SK-N-SH (cell line): ENCODE measurements at regions not wholly inside any gene's neighbourhood (a gene's known extent, or its start where the extent isn't known, plus 50 kb on each side); places are given as distances from the start of the nearest gene placed in this dataset.

ENCODE experiments used
- CTCF ChIA-PET: fragments of 300-600, 350-600 bp; formaldehyde crosslinking; extraction: SDS; loops from one replicate; lab custom pipeline; 2021; lab: Yijun Ruan, JAX
- POLR2A ChIA-PET: fragments of 350-600 bp; sonication (Branson Sonifier 250); formaldehyde crosslinking; extraction: SDS; loops from one replicate; lab custom pipeline; 2020; ENCODE audit warnings: antibody characterized with exemption, inconsistent platforms; lab: Yijun Ruan, JAX
- DNase-seq: peaks from one replicate; pipeline ENCODE4 v3.0.0; 2012
- H2AFZ ChIP-seq: fragments of 200-600 bp; sonication (generic); 2 replicates; pipeline ENCODE4 v1.8.1; 2016; ENCODE audit warnings: antibody characterized with exemption, mild to moderate bottlenecking, low read depth
- H3F3A ChIP-seq: fragments of 200-600 bp; sonication (generic); replicated peaks from 2 replicates; pipeline ENCODE3; 2016; ENCODE audit warnings: antibody characterized with exemption, mild to moderate bottlenecking; ENCODE audit not compliant: insufficient read depth
- H3K27ac ChIP-seq, 2 experiments: fragments of 200-500 bp in 1 of 2; fragments of 200-600 bp in 1 of 2; sonication (Bioruptor generic) in 1 of 2; sonication (generic), shearing (Covaris generic) in 1 of 2; 2 replicates each; pipeline versions ENCODE4 v1.5.1 to v1.6.1; 2014 to 2016; ENCODE audit warnings: low read depth in 2 of 2, inconsistent platforms in 1 of 2, low read length in 1 of 2, mild to moderate bottlenecking in 1 of 2, mixed read lengths in 1 of 2
- H3K27me3 ChIP-seq: fragments of 200-600 bp; sonication (generic), shearing (Covaris generic); 2 replicates; pipeline ENCODE4 v1.6.1; 2016; ENCODE audit warnings: mixed run types; ENCODE audit not compliant: insufficient read depth
- H3K36me3 ChIP-seq, 2 experiments: fragments of 200-500 bp in 1 of 2; fragments of 200-600 bp in 1 of 2; sonication (Bioruptor generic) in 1 of 2; sonication (generic) in 1 of 2; replicated peaks in 1 of 2; 2 replicates each; pipeline versions ENCODE3 to v1.5.1; 2014 to 2016; ENCODE audit warnings: low read length in 1 of 2, mild to moderate bottlenecking in 1 of 2; ENCODE audit not compliant: insufficient read depth in 2 of 2, control insufficient read depth in 1 of 2
- H3K4me1 ChIP-seq, 2 experiments: fragments of 200-500 bp in 1 of 2; fragments of 200-600 bp in 1 of 2; sonication (Bioruptor generic) in 1 of 2; sonication (generic), shearing (Covaris generic) in 1 of 2; 2 replicates each; pipeline versions ENCODE4 v1.5.1 to v1.6.1; 2014 to 2016; ENCODE audit warnings: low read depth in 1 of 2, low read length in 1 of 2, mixed run types in 1 of 2; ENCODE audit not compliant: insufficient read depth in 2 of 2, control insufficient read depth in 1 of 2
- H3K4me2 ChIP-seq: fragments of 200-600 bp; sonication (generic), shearing (Covaris generic); 2 replicates; pipeline ENCODE4 v1.6.1; 2017; ENCODE audit warnings: mixed run types
- H3K4me3 ChIP-seq, 2 experiments: fragments of 200-500 bp in 1 of 2; fragments of 200-600 bp in 1 of 2; sonication (Bioruptor generic) in 1 of 2; sonication (generic), shearing (Covaris generic) in 1 of 2; 2 replicates each; pipeline versions ENCODE4 v1.5.1 to v1.8.1; 2014 to 2016; ENCODE audit warnings: low read depth in 2 of 2, inconsistent platforms in 1 of 2, low read length in 1 of 2, mild to moderate bottlenecking in 1 of 2, mixed read lengths in 1 of 2, moderate library complexity in 1 of 2
- H3K79me2 ChIP-seq: fragments of 200-600 bp; sonication (generic); 2 replicates; pipeline ENCODE4 v1.8.1; 2017; ENCODE audit warnings: mild to moderate bottlenecking; ENCODE audit not compliant: insufficient read depth
- H3K9ac ChIP-seq: fragments of 200-600 bp; sonication (generic); 2 replicates; pipeline ENCODE4 v1.6.1; 2017; ENCODE audit warnings: mixed run types
- H3K9me2 ChIP-seq: fragments of 200-600 bp; sonication (generic); 2 replicates; pipeline ENCODE4 v1.6.1; 2017; ENCODE audit warnings: mixed run types
- H3K9me3 ChIP-seq: fragments of 200-600 bp; sonication (generic); 2 replicates; pipeline ENCODE4 v1.6.1; 2017; ENCODE audit warnings: mixed run types, mild to moderate bottlenecking, moderate library complexity
- H4K20me1 ChIP-seq: fragments of 200-600 bp; sonication (generic); 2 replicates; pipeline ENCODE4 v1.6.1; 2017; ENCODE audit warnings: mild to moderate bottlenecking, mixed run types; ENCODE audit not compliant: insufficient read depth
- CHD2 ChIP-seq: fragments of 150-350 bp; IDR thresholded peaks from 2 replicates; pipeline ENCODE4 v1.6.1; 2018; ENCODE audit warnings: low read length; ENCODE audit not compliant: partially characterized antibody
- CTCF ChIP-seq: fragments of 200-600 bp; sonication (generic); IDR thresholded peaks from 2 replicates; pipeline ENCODE4 v1.6.1; 2017; ENCODE audit warnings: antibody characterized with exemption, mild to moderate bottlenecking, moderate library complexity
- ELF1 ChIP-seq: IDR thresholded peaks from 2 replicates; pipeline ENCODE4 v1.4.0; 2012
- EP300 ChIP-seq, 2 experiments: IDR thresholded peaks; 2 replicates each; pipeline versions ENCODE4 v1.4.0 to v1.6.1; 2012; ENCODE audit warnings: borderline replicate concordance in 1 of 2, low read depth in 1 of 2, low read length in 1 of 2
- EZH2phosphoT487 ChIP-seq: fragments of 200-600 bp; sonication (generic); IDR thresholded peaks from 2 replicates; pipeline ENCODE4 v1.6.1; 2017; ENCODE audit warnings: low read depth, mixed run types, mild to moderate bottlenecking, antibody characterized with exemption, moderate library complexity, borderline replicate concordance
- FOSL2 ChIP-seq: IDR thresholded peaks from 2 replicates; pipeline ENCODE4 v1.4.0; 2012; ENCODE audit warnings: low read depth, mild to moderate bottlenecking, moderate library complexity, borderline replicate concordance
- FOXJ3 ChIP-seq: sonication (generic); formaldehyde crosslinking; IDR thresholded peaks from 2 replicates; pipeline ENCODE4 v1.5.1; 2020; ENCODE audit warnings: mild to moderate bottlenecking, missing genetic modification reagents
- FOXM1 ChIP-seq: IDR thresholded peaks from 2 replicates; pipeline ENCODE4 v1.4.0; 2012; ENCODE audit warnings: low read depth, mild to moderate bottlenecking
- GABPA ChIP-seq: IDR thresholded peaks from 2 replicates; pipeline ENCODE4 v1.4.0; 2012; ENCODE audit warnings: low read depth, mild to moderate bottlenecking
- GATA2 ChIP-seq: sonication (generic); formaldehyde crosslinking; IDR thresholded peaks from 2 replicates; pipeline ENCODE4 v1.5.0; 2020; ENCODE audit warnings: mild to moderate bottlenecking, missing genetic modification reagents
- MEF2A ChIP-seq: IDR thresholded peaks from 2 replicates; pipeline ENCODE4 v1.4.0; 2012; ENCODE audit warnings: low read depth, borderline replicate concordance
- MXI1 ChIP-seq: IDR thresholded peaks from 2 replicates; pipeline ENCODE4 v1.6.1; 2012; ENCODE audit warnings: mild to moderate bottlenecking, low read depth, low read length, improper control_type of control experiment
- NRF1 ChIP-seq: IDR thresholded peaks from 2 replicates; pipeline ENCODE4 v1.6.1; 2012; ENCODE audit warnings: low read depth, mild to moderate bottlenecking, low read length
- POLR2AphosphoS5 ChIP-seq: IDR thresholded peaks from 2 replicates; pipeline ENCODE4 v1.6.1; 2012; ENCODE audit warnings: low read depth, low read length
- RAD21 ChIP-seq: IDR thresholded peaks from 2 replicates; pipeline ENCODE4 v1.6.1; 2012; ENCODE audit warnings: mild to moderate bottlenecking, low read length
- RCOR1 ChIP-seq: fragments of 150-350 bp; IDR thresholded peaks from 2 replicates; pipeline ENCODE4 v1.6.1; 2017; ENCODE audit warnings: antibody characterized with exemption, low read length
- REST ChIP-seq: IDR thresholded peaks from 2 replicates; pipeline ENCODE4 v1.6.1; 2012; ENCODE audit warnings: mild to moderate bottlenecking, low read depth, low read length, moderate library complexity
- RFX5 ChIP-seq: IDR thresholded peaks from 2 replicates; pipeline ENCODE4 v1.6.1; 2012; ENCODE audit warnings: mild to moderate bottlenecking, improper control_type of control experiment, low read length
- SIN3A ChIP-seq: IDR thresholded peaks from 2 replicates; pipeline ENCODE4 v1.6.1; 2012; ENCODE audit warnings: low read depth, mild to moderate bottlenecking, low read length, moderate library complexity, borderline replicate concordance
- SMC3 ChIP-seq: IDR thresholded peaks from 2 replicates; pipeline ENCODE4 v1.6.1; 2012; ENCODE audit warnings: low read depth, low read length, improper control_type of control experiment
- TCF12 ChIP-seq: IDR thresholded peaks from 2 replicates; pipeline ENCODE4 v1.4.0; 2012
- YY1 ChIP-seq: IDR thresholded peaks from 2 replicates; pipeline ENCODE4 v1.4.0; 2012; ENCODE audit warnings: low read depth, mild to moderate bottlenecking
- WGBS: methylation state at CpG from one replicate; pipeline ENCODE4 v1.1.6; 2017; ENCODE audit warnings: low lambda C conversion rate; 5-methylcytosine and 5-hydroxymethylcytosine counted together
- TF ChIP-seq, protein P1 (sequence below): fragments of 150-350 bp; IDR thresholded peaks from 2 replicates; pipeline ENCODE4 v1.6.1; 2017; ENCODE audit warnings: antibody characterized with exemption, low read length, low read depth, borderline replicate concordance
- TF ChIP-seq, protein P2 (sequence below): IDR thresholded peaks from 2 replicates; pipeline ENCODE4 v1.4.0; 2012; ENCODE audit warnings: low read depth

- TF ChIP-seq, protein P1, sequence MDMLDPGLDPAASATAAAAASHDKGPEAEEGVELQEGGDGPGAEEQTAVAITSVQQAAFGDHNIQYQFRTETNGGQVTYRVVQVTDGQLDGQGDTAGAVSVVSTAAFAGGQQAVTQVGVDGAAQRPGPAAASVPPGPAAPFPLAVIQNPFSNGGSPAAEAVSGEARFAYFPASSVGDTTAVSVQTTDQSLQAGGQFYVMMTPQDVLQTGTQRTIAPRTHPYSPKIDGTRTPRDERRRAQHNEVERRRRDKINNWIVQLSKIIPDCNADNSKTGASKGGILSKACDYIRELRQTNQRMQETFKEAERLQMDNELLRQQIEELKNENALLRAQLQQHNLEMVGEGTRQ, result no peak
- TF ChIP-seq EP300 (IDR thresholded peaks at IDR 0.05; ENCODE audit: borderline replicate concordance in 1 of 2, low read depth in 1 of 2, low read length in 1 of 2) (peak in 1 of 2 experiments; percentile 74; a peak in 1 of 4 replicates), RFX5 (no peak), FOXJ3 (CRISPR knock-in tag) (no peak), NRF1 (no peak), MEF2A (no peak), FOXM1 (no peak; the same call in 1 of the 2 replicates), ELF1 (no peak), TCF12 (peak; percentile 69), POLR2AphosphoS5 (no peak), RCOR1 (no peak), FOSL2 (peak; percentile 53; the same call in 1 of the 2 replicates)
Observed at GRCh38 chr6:25105070-25105925, 169.5 kb upstream of the RIPOR2 start (continued).

DNA sequence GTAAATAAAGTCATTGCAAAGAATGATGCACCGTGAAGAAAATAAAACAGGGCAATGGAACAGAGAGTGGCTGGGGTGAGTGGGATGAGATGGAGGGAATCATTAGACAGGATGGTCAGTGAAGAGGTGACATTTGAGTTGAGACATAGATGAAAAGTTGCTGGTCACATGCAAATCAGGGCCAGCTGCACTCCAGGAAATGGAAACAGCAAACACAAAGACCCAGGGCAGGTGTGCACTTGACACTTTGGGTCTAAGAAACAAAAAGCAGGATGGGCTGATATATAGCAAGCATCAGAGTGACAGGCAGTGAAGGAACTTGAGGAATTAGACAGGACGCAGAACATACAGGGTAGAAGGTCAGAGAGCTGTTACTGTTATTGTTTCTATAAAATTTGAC lies 171.5 kb upstream of the RIPOR2 start:
- peaks cover 0 to 7% of the 10 kb centered on the region in 2 experiments; a peak in 3 of 4 replicates for H3K4me1 ChIP-seq
- TF ChIP-seq GATA2 (CRISPR knock-in tag) (no peak), FOSL2 (no peak), RCOR1 (no peak), ELF1 (no peak), NRF1 (no peak), SMC3 (no peak), EZH2phosphoT487 (no peak), YY1 (no peak), RAD21 (no peak), MEF2A (no peak), MXI1 (no peak), REST (no peak), POLR2AphosphoS5 (no peak), CHD2 (no peak), SIN3A (no peak), GABPA (no peak), CTCF (no peak), RFX5 (no peak)
- TF ChIP-seq, protein P2, sequence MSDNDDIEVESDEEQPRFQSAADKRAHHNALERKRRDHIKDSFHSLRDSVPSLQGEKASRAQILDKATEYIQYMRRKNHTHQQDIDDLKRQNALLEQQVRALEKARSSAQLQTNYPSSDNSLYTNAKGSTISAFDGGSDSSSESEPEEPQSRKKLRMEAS, result no peak
- TF ChIP-seq, all 33 proteins: peak for 0
- H3K9ac ChIP-seq, result no peak overlapping the region
- POLR2A ChIA-PET, result no interaction called here
- H3K36me3 ChIP-seq, result peaks cover 8 to 37% of the 10 kb centered on the region in 2 experiments
- no peak for DNase-seq
- H3K9me2 ChIP-seq, result no peaks in the 10 kb centered on the region
- peaks cover 9% of the 10 kb centered on the region for H3F3A ChIP-seq
- CTCF ChIA-PET, result interaction anchor here (1.5 kb wide), 1 partner anchor 37 kb away, joined by 3 read pairs; no protein-coding TSS in a partner anchor
- H3K27me3 ChIP-seq, result no peaks in the 10 kb centered on the region
- 81% methylated on average over 2 of the region's 2 CpGs for WGBS
- H3K4me2 ChIP-seq, result no peak overlapping the region
- H2AFZ ChIP-seq, result no peak overlapping the region
- H3K9me3 ChIP-seq, result no peaks in the 10 kb centered on the region
- H3K4me3 ChIP-seq, result no peak overlapping the region
- H3K79me2 ChIP-seq, result no peaks in the 10 kb centered on the region
- H3K27ac ChIP-seq, result no peak overlapping the region
- H4K20me1 ChIP-seq, result no peaks in the 10 kb centered on the region
